BJ (cell line): ENCODE measurements at regions not wholly inside any gene's neighbourhood (a gene's known extent, or its start where the extent isn't known, plus 50 kb on each side); places are given as distances from the start of the nearest gene placed in this dataset.

Experiments used
- CTCF ChIA-PET: fragments of 350-600 bp; formaldehyde crosslinking; extraction: SDS; loops from one replicate; lab custom pipeline; 2021; ENCODE audit warnings: antibody characterized with exemption, inconsistent platforms; lab: Yijun Ruan, JAX
- POLR2A ChIA-PET: fragments of 300-600 bp; sonication (Branson Sonifier 250); formaldehyde crosslinking; extraction: SDS; loops from one replicate; lab custom pipeline; 2021; ENCODE audit warnings: antibody characterized with exemption; lab: Charles Lee
- DNase-seq: peaks from one replicate; pipeline ENCODE4 v3.0.0-alpha.2; 2011; ENCODE audit warnings: low read depth
- H3K27me3 ChIP-seq: 2 replicates; pipeline ENCODE4 v1.6.0; 2011; ENCODE audit warnings: low read length; ENCODE audit not compliant: control insufficient read depth, insufficient read depth
- H3K36me3 ChIP-seq: 2 replicates; pipeline ENCODE4 v1.5.1; 2011; ENCODE audit warnings: low read length; ENCODE audit not compliant: control insufficient read depth, insufficient read depth
- H3K4me3 ChIP-seq: 2 replicates; pipeline ENCODE4 v1.5.1; 2011; ENCODE audit warnings: low read depth, mild to moderate bottlenecking, control low read depth, low read length
- TF ChIP-seq, protein P1 (sequence below): IDR thresholded peaks from 2 replicates; pipeline ENCODE4 v1.5.1; 2011; ENCODE audit warnings: low read depth, mild to moderate bottlenecking, control low read depth, inconsistent platforms, low read length, moderate library complexity; ENCODE audit not compliant: insufficient read depth

DNA sequence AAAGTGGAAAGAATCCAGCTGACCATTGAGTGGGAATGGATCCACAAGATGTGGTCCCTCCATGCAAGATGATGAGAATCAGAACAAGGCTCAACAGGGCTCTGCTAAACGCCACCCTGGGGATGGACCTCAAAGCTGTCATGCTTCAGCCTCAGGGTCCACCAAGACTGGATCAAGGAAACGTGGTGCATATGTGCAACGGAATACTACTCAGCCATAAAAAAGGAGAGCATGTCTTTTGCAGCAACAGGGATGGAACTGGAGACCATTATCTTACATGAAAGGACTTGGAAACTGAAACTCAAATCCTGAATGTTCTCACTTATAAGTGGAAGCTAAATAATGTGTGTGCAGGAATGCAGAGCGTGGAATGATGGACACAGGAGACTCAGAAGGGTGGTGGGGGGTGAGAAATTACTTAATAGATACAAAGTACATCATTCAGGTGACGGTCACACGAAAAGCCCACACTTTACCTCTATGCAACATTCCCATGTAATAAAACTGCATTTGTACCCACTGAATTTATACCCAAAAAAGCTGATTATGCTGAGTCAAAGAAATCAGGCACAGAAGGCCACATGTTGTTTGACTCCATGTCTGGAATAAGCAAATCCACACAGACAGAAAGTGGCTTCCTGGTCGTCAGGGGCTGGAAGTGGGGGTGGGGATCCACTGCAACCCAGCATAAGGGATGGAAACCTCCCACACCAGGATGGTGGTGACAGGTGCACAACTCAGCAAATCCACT is 116.1 kb downstream of the SHANK2 start:
- DNase-seq: no peak
- TF ChIP-seq, protein P1, sequence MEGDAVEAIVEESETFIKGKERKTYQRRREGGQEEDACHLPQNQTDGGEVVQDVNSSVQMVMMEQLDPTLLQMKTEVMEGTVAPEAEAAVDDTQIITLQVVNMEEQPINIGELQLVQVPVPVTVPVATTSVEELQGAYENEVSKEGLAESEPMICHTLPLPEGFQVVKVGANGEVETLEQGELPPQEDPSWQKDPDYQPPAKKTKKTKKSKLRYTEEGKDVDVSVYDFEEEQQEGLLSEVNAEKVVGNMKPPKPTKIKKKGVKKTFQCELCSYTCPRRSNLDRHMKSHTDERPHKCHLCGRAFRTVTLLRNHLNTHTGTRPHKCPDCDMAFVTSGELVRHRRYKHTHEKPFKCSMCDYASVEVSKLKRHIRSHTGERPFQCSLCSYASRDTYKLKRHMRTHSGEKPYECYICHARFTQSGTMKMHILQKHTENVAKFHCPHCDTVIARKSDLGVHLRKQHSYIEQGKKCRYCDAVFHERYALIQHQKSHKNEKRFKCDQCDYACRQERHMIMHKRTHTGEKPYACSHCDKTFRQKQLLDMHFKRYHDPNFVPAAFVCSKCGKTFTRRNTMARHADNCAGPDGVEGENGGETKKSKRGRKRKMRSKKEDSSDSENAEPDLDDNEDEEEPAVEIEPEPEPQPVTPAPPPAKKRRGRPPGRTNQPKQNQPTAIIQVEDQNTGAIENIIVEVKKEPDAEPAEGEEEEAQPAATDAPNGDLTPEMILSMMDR: no peak
- Histone ChIP-seq H3K4me3 (no peak overlapping the region), H3K36me3 (no peaks in the 10 kb centered on the region), H3K27me3 (no peaks in the 10 kb centered on the region; the same call in 1 of the 2 replicates)
- ChIA-PET CTCF (no interaction called here), POLR2A (no interaction called here)

DNA sequence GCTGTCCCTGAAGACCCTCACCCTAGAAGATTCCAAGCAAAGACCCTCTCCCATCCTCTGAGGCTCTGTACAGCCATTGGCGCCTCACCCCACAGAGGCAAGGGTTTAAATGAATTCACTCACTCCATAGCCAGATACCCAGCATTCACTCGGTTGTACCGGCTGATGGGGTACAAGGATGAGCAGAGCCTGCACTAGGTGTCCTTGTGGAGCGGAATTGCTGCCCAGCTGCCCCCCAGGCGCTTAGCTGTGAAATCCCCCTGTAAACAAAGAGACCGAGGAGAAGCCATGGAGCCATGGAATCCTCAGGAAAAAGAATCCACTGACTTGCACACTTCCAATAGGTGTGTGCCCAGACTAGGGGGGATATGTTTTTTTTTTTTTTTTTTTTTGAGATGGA is 117.3 kb downstream of the SHANK2 start:
- POLR2A ChIA-PET: no interaction called here
- CTCF ChIA-PET: no interaction called here
- Histone ChIP-seq H3K36me3 (no peaks in the 10 kb centered on the region), H3K27me3 (no peaks in the 10 kb centered on the region; the same call in 1 of the 2 replicates), H3K4me3 (no peak overlapping the region)
- DNase-seq: no peak
- TF ChIP-seq, protein P1: no peak

DNA sequence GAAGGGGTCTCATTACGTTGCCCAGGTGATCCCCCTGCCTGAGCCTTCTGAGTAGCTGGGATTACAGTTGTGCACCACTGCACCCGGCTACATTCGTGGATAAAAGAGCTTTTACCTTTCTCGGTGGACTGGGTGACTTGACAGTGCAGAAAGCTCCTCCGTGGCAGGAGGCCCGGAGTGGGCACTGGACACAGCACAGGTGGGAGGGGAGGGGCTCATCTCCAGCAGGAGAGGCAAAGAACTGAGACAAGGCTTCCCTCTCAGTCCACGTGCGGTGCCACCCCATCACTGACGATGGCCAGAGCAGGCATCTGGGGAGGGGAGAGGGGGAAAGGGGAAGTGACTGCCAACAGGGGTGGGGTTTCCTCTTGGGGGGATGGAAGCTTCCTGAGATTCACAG is 118.4 kb downstream of the SHANK2 start:
- Histone ChIP-seq H3K36me3 (no peaks in the 10 kb centered on the region), H3K4me3 (no peak overlapping the region), H3K27me3 (no peaks in the 10 kb centered on the region; the same call in 1 of the 2 replicates)
- CTCF ChIA-PET: no interaction called here
- POLR2A ChIA-PET: no interaction called here
- DNase-seq: no peak
- TF ChIP-seq, protein P1: no peak

DNA sequence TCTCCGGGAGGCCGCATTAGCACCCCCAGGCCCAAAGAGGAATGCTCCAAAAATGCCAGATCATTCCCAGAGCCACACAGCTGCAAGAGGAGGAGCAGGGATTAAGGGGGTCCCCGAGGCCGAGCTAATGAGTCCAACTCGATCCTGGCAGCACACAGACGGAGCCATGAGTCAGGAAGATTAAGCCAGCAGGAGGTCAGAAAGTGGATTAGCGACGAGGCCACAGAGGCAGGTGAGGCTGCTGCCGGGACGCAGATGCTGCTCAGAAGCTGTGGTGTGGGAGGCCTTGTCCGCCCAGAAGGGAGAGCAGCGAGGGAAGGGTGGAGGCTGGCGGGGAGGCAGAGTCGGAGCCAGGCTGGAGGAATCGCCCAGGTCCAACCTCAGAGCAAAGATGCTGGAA is 120.5 kb downstream of the SHANK2 start:
- Histone ChIP-seq H3K27me3 (no peaks in the 10 kb centered on the region; the same call in 1 of the 2 replicates), H3K36me3 (no peaks in the 10 kb centered on the region), H3K4me3 (no peak overlapping the region)
- TF ChIP-seq, protein P1: no peak
- CTCF ChIA-PET: no interaction called here
- POLR2A ChIA-PET: no interaction called here
- no peak for DNase-seq

DNA sequence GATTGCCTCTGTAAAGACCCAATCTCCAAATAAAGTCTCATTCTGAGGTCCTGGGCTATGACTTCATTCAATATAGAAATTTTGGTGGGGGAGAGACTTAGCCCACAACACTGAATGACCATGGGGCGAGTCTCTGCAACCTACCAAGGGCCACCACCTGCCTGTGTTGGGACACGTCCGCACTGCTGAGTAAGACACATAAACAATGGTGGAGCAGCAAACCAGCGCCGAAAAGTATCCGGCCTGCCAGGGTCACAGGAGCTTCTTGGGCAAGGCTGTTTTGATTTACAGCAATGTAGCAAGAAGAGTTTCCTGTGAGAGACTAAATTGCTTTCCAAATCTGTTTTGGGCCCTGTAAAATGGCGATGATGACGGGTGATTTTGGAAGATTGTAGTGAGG is 122.3 kb downstream of the SHANK2 start:
- ChIA-PET CTCF (no interaction called here), POLR2A (no interaction called here)
- DNase-seq: no peak
- H3K4me3 ChIP-seq: no peak overlapping the region
- H3K36me3 ChIP-seq: no peaks in the 10 kb centered on the region
- TF ChIP-seq, protein P1: no peak
- H3K27me3 ChIP-seq: no peaks in the 10 kb centered on the region; the same call in 1 of the 2 replicates
